B cell (primary cell): ENCODE measurements at regions not wholly inside any gene's neighbourhood (a gene's known extent, or its start where the extent isn't known, plus 50 kb on each side); places are given as distances from the start of the nearest gene placed in this dataset.

Experiments used
- EZH2 ChIP-seq: IDR thresholded peaks from 2 replicates; pipeline ENCODE4 v1.6.1; 2012; ENCODE audit warnings: borderline replicate concordance, low read depth, mild to moderate bottlenecking, moderate library complexity, low read length; ENCODE audit not compliant: insufficient read depth, poor library complexity, severe bottlenecking
- TF ChIP-seq, protein P1 (sequence below): fragments of 200-600 bp; IDR thresholded peaks from one replicate; pipeline ENCODE4 v1.8.0; 2022; ENCODE audit warnings: antibody characterized with exemption, mild to moderate bottlenecking

DNA sequence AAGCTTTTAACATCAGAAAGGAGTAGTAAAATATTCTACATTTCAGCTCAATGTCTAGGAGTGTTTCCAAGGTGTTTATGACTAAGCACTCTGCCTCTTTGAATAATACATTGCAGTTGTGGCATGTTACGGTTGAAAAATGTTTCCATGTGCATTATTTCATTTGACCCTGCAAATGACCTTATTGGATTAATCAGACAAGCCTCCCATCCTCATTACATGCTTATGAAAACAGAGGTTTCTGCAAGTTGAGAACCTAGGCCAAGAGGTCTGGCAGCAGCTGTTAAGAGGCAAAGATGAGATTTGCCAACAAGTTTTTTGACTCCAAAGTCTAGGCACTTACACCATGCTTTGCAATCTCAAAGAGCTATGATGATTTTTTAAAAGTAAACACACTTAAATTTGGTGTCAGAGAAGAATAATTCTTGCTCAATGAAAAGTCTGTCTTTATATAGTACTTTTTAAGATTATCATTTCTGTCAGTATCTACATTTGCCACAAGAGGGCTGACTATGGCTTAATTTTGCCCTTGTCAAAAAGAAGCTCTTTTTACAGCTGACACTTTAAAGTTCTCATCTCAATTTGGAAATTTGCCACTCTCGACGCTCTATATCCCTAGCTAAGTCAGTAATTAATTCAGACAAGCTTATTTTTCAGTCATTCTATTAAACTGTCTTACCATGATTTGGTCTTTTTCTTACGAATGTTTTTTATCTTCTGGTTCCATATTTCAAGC lies 260.6 kb downstream of the PAX3 start:
- TF ChIP-seq, protein P1, sequence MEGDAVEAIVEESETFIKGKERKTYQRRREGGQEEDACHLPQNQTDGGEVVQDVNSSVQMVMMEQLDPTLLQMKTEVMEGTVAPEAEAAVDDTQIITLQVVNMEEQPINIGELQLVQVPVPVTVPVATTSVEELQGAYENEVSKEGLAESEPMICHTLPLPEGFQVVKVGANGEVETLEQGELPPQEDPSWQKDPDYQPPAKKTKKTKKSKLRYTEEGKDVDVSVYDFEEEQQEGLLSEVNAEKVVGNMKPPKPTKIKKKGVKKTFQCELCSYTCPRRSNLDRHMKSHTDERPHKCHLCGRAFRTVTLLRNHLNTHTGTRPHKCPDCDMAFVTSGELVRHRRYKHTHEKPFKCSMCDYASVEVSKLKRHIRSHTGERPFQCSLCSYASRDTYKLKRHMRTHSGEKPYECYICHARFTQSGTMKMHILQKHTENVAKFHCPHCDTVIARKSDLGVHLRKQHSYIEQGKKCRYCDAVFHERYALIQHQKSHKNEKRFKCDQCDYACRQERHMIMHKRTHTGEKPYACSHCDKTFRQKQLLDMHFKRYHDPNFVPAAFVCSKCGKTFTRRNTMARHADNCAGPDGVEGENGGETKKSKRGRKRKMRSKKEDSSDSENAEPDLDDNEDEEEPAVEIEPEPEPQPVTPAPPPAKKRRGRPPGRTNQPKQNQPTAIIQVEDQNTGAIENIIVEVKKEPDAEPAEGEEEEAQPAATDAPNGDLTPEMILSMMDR, result peak; percentile 17
- no peak for TF ChIP-seq EZH2
